GM12892 (cell line): ENCODE measurements at regions not wholly inside any gene's neighbourhood (a gene's known extent, or its start where the extent isn't known, plus 50 kb on each side); places are given as distances from the start of the nearest gene placed in this dataset.
A peak's percentile ranks its signal among the peaks of the same experiment; 100 is the strongest.

Experiments
- DNase-seq: peaks from one replicate; pipeline ENCODE4 v3.0.0; 2011; ENCODE audit not compliant: insufficient read length
- FAIRE-seq: peaks from 2 replicates; lab custom pipeline; 2011; peaks lifted over from hg19 to GRCh38; lab: Jason Lieb, UNC
- POLR2A ChIP-seq: IDR thresholded peaks from 2 replicates; pipeline ENCODE4 v1.6.1; 2011; ENCODE audit warnings: low read depth, low read length, control low read depth
- POLR2AphosphoS5 ChIP-seq: IDR thresholded peaks from 2 replicates; pipeline ENCODE4 v1.6.1; 2011; ENCODE audit warnings: low read depth, low read length, control low read depth
- TAF1 ChIP-seq: IDR thresholded peaks from 2 replicates; pipeline ENCODE4 v1.6.1; 2011; ENCODE audit warnings: low read depth, mild to moderate bottlenecking, control low read depth, low read length, borderline replicate concordance

GRCh38 chr13:40119852-40120251 lies 464.4 kb downstream of the COG6 start:
- TF ChIP-seq POLR2A (no peak), TAF1 (no peak), POLR2AphosphoS5 (no peak)
- DNase-seq, result no peak
- FAIRE-seq, result no peak

GRCh38 chr13:40120288-40120687 lies 464.8 kb downstream of the COG6 start:
- no peak for TF ChIP-seq POLR2A
- no peak for TF ChIP-seq POLR2AphosphoS5
- no peak for TF ChIP-seq TAF1
- DNase-seq, result no peak
- FAIRE-seq, result no peak

GRCh38 chr13:40120781-40121180 lies 465.3 kb downstream of the COG6 start:
- TF ChIP-seq TAF1 (no peak), POLR2AphosphoS5 (no peak), POLR2A (no peak)
- FAIRE-seq (no peak), DNase-seq (no peak)

- TF ChIP-seq POLR2A (no peak), TAF1 (no peak), POLR2AphosphoS5 (no peak)
- DNase-seq, result no peak
- FAIRE-seq, result no peak
Measured at GRCh38 chr13:40121722-40122121, 466.3 kb downstream of the COG6 start.

- FAIRE-seq, result no peak
- no peak for TF ChIP-seq POLR2A
- no peak for TF ChIP-seq TAF1
- no peak for TF ChIP-seq POLR2AphosphoS5
- no peak for DNase-seq
Measured at GRCh38 chr13:40123962-40124632, 468.6 kb downstream of the COG6 start.

GRCh38 chr13:40124633-40125015 lies 469.2 kb downstream of the COG6 start:
- TF ChIP-seq POLR2A (no peak), TAF1 (no peak), POLR2AphosphoS5 (no peak)

GRCh38 chr13:40125336-40125735 lies 469.9 kb downstream of the COG6 start:
- peak; percentile 64 for FAIRE-seq
- no peak for DNase-seq
- TF ChIP-seq TAF1 (no peak), POLR2AphosphoS5 (no peak), POLR2A (no peak)

More at GRCh38 chr13:40124633-40125015, 469.2 kb downstream of the COG6 start:
- DNase-seq, result no peak
- FAIRE-seq, result no peak

GRCh38 chr13:40126306-40127085 lies 471.0 kb downstream of the COG6 start:
- TF ChIP-seq TAF1, result no peak
- TF ChIP-seq POLR2A, result no peak
- TF ChIP-seq POLR2AphosphoS5, result no peak
- peak; percentile 36 for FAIRE-seq
- DNase-seq, result no peak

- peak; percentile 51 for FAIRE-seq
- DNase-seq, result no peak
- TF ChIP-seq POLR2AphosphoS5 (no peak), TAF1 (no peak), POLR2A (no peak)
Measured at GRCh38 chr13:40127476-40127875, 472.0 kb downstream of the COG6 start.

GRCh38 chr13:40127925-40128324 lies 472.5 kb downstream of the COG6 start:
- DNase-seq, result no peak
- TF ChIP-seq POLR2A (no peak), TAF1 (no peak), POLR2AphosphoS5 (no peak)
- FAIRE-seq, result no peak

GRCh38 chr13:40129467-40129866 lies 474.0 kb downstream of the COG6 start:
- no peak for TF ChIP-seq POLR2AphosphoS5
- no peak for TF ChIP-seq POLR2A
- TF ChIP-seq TAF1, result no peak
- DNase-seq, result no peak
- no peak for FAIRE-seq
